GM13976 (cell line): ENCODE measurements at regions not wholly inside any gene's neighbourhood (a gene's known extent, or its start where the extent isn't known, plus 50 kb on each side); places are given as distances from the start of the nearest gene placed in this dataset.

ENCODE experiments used
- DNase-seq: peaks from one replicate; pipeline ENCODE4 v3.0.0; 2012; ENCODE audit warnings: low spot score
- in situ Hi-C: fragments of 300-500 bp; cut with MboI; formaldehyde crosslinking; loops from one replicate; pipeline ENCODE4 v1.12.0; 2022; ENCODE audit warnings: low sequenced_read_pairs, mixed read lengths, inconsistent platforms; ENCODE audit not compliant: unreplicated experiment
- TF ChIP-seq, protein P1 (sequence below): IDR thresholded peaks from 2 replicates; pipeline ENCODE4 v1.5.1; 2012; ENCODE audit warnings: borderline replicate concordance, mild to moderate bottlenecking; ENCODE audit not compliant: insufficient read depth; ENCODE audit errors: extremely low read depth, missing control alignments, control extremely low read depth

DNA sequence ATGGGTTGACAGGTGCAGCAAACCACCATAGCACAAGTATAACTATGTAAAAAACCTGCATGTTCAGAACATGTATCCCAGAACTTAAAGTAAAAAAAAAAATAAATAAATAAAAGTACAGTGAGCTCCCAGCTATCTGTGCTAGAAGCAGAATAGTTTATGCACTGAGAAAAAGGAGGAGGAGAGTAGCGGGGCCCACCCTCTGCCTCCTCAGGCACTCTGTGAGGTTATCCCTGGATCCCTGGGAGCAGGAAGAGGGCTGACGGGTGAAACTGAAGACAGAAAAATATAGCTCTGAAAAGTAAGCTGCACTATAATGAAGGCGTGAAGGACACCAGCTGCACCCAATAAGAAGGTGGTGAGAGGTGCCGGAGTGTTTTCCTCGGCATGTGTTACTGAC lies 117.2 kb downstream of the SIPA1L2 start:
- DNase-seq: no peak
- in situ Hi-C loops: no loop called here
- TF ChIP-seq, protein P1, sequence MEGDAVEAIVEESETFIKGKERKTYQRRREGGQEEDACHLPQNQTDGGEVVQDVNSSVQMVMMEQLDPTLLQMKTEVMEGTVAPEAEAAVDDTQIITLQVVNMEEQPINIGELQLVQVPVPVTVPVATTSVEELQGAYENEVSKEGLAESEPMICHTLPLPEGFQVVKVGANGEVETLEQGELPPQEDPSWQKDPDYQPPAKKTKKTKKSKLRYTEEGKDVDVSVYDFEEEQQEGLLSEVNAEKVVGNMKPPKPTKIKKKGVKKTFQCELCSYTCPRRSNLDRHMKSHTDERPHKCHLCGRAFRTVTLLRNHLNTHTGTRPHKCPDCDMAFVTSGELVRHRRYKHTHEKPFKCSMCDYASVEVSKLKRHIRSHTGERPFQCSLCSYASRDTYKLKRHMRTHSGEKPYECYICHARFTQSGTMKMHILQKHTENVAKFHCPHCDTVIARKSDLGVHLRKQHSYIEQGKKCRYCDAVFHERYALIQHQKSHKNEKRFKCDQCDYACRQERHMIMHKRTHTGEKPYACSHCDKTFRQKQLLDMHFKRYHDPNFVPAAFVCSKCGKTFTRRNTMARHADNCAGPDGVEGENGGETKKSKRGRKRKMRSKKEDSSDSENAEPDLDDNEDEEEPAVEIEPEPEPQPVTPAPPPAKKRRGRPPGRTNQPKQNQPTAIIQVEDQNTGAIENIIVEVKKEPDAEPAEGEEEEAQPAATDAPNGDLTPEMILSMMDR: no peak

DNA sequence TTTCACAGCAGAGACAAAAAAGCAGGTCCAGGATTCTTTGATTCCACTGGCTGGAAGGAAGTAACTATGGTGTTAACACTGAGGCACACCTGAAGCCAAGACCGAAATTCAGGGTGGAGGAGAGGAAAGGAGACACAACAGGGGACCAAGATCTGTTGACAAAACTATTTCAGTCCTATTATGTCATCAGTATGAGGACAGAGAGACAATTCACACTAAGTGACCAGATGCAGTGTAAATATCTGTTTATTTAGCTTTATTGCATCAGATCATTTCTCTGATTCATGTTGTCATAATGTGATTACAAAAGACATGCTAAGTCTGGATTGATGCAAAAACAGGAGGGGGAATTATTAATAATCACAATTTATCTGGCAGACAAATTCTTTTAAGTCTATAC lies 118.8 kb downstream of the SIPA1L2 start:
- TF ChIP-seq, protein P1: no peak
- DNase-seq: no peak

DNA sequence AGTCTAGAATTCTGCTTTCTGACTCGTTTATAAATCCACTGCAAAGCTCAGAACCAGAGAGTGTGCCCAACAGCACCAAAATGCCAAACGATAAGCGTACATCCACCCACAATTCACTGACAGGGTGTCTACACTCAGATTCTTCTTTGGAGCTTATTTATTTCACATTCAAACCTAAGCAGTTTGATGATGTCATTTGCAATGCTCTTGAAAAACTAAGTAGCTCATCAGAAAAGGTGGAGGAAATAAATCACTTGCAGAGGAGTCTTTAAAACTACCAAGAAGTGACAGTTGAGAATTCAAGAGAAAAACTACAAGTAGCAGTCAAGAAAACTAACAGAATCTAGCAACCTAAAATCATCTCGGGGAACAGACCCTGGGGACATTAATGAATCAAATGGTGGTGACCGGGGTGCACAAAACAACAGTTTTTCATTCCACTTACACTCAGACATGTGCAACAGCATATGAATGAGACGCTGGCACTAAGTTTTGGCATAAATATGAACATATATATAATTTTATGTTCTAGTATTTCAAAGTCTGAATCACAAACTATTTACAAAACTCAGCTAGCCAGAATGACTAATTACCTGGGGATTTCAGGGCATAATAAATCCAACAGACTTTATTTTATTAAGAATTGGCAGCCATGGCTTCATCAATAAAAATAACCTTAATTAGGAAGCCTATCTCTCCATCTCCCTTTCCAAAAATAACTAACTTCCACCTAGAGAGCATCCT lies 119.4 kb downstream of the SIPA1L2 start:
- TF ChIP-seq, protein P1: no peak
- in situ Hi-C loops: no loop called here
- no peak for DNase-seq

More for the DNA sequence above, 118.8 kb downstream of the SIPA1L2 start:
- in situ Hi-C loops: no loop called here

DNA sequence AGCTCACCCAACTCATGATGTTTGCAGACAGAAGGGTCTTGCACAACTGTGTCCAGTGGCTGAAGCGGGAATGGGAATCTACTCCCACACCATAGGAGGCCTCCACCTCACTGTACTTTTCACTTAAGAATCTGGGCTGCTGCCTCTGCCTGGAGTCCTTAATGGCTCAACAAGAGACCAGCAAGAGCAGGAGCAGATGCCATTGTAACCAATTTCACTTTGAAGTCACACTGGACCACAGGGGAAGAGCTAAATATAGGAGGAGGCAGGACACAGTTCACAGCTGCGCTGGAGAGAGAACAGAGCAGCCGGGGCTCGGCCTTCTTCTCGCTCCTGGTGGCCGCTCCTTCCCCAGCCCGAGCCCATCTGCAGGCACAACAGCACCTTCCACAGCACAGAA lies 120.4 kb downstream of the SIPA1L2 start:
- in situ Hi-C loops: no loop called here
- no peak for DNase-seq
- TF ChIP-seq, protein P1: no peak

DNA sequence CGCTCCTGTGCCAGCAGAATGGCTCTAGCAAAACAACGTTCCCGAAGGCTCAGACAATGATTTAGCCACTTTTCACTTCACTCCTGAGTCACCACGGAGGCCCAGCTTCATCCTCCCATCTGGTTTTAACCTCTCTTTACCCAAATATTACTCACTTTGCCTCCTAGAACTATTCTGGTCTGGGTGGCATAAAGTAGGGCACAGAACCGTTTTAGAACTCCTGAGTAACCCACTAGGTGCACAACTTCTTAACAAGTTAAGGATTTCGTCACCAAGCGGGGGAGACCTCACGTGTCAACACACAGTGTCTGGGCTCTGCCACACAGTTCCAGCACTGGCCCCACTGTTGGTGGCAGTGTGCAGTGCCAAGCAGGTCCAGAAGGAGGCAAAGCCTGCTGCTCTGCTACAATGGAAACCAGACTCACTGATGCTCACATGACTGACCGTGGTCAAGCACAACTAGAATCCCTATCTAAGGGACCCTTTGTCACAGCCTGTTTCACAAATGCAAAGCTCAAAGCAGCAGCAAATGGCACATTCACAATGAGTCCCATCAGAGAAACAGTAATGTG lies 121.7 kb downstream of the SIPA1L2 start:
- TF ChIP-seq, protein P1: no peak
- no peak for DNase-seq
- in situ Hi-C loops: no loop called here

DNA sequence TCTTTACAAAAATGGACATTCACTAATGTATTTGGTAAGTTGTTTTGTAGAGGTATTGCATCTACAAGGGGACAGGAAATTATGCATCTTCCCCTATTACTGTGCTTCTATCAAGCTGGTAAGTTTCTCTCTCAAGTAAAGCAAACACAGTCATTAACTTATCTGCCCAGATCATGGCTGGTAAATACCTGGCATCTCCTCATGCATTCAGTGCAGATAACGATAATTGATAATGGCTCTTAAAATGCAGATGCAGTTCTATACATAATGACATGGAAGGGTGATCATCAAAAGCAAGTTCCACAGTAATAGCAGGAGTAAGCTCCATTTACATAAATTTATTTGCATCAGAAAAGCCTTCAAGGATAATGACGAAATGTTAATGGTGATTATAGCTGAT lies 122.4 kb downstream of the SIPA1L2 start:
- no peak for DNase-seq
- TF ChIP-seq, protein P1: no peak
- in situ Hi-C loops: no loop called here
